Ecto neural progenitor cell (in vitro differentiated cells): ENCODE measurements at regions not wholly inside any gene's neighbourhood (a gene's known extent, or its start where the extent isn't known, plus 50 kb on each side); places are given as distances from the start of the nearest gene placed in this dataset.

ENCODE experiments used
- DNase-seq: peaks from one replicate; pipeline ENCODE4 v3.0.0-alpha.2; 2018; ENCODE audit warnings: low spot score

DNA sequence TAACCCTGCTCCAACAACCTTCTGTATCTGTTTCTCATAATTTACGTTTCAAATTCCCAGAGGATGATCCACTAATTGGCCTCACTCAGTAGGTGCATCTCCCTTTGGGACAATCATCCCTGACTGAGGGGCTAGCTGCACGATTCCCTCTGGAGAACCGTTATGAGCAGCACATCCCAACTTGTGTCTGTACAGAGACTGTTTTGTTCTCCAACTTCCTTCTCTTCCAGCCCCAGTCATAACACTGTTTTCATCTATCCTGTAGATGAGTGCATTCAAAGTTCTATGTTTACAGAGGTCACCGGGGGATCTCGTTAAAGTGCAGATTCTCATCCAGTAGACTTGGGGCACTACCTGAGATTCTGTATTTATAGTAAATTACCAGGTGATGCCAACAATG, 187.2 kb downstream of the REEP3 start:
- DNase-seq: no peak

DNA sequence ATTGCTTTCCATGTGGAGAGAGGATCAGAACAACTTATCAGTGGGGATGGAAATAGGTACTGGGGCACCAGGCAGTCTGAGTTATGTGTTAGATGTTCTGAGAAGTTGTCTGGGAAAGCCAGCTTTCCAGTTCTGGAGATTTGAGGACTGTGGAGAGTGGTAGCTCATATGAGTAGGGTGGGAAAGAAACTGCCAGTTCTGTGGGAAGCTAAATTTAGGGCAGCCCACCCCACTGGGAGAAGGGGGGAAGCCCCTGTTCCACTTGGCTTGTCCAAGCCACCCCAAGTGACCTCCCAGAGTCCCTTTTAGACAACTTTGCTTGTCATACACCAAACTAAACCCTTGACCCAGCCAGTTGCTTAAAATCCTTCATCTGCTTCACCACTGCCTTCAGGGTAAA, 189.5 kb downstream of the REEP3 start:
- DNase-seq: no peak

DNA sequence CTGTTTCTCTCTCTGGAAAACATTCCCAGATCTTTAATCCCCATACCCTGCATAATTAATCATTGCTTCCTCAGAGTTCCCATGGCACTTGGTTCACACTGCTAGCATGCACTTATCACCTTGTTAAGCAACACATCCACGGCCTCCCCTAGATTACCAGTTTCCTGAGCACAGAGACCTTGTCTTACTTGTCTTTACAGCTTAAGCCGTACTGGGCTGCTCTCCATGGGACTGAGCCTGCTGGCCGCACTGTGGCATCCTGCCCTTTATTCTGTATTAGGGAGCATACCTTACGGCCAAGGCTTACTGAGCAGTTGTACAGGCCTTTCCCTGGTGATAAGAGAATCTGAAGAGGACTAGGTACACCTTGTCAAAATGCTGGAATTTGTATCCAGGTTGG, 190.2 kb downstream of the REEP3 start:
- no peak for DNase-seq

DNA sequence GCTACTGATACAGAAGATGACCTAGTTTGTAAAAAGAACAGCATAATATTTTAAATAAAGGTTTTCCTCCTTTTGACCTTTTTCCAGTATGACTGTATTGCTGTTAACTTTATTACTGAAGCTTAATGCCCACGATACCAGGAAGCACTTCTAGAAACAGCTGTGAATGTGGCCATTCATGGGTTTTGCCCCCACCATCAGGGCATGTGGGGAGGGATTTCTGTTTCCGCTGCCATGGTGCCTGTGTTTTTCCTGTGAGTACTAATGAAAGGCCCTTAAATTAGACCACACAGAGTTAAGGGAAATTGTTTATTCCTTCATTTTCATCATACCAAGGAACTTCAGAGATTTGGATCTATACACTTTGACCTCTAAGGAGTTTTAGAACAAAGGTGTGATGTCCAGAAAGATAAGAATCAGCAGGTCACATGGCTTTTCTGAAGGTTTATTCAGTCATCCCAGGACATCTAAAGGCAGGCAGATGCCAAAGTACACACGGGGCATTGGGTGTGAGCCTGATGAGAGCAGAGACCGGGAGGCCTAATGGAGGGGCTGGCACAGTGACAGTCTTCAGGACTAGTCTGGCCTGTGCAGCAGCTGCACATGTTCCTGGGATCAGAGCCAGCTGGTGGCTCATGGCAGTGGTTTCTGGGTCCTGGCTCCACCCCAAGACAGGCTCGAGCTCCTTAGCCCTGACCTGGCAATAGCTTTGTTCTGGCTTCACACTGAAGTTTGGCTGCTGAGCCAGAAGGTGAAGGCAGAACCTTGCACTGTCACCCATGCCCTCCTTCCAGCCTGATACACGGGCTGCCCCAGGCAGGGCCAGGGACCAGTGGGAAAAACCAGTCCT, 190.9 kb downstream of the REEP3 start:
- no peak for DNase-seq

- DNase-seq: no peak
These were observed 191.5 kb downstream of the REEP3 start for GRCh38 chr10:63712717-63713115.

- DNase-seq: peak; percentile 80
These were observed 192.3 kb downstream of the REEP3 start for GRCh38 chr10:63713191-63714144.

DNA sequence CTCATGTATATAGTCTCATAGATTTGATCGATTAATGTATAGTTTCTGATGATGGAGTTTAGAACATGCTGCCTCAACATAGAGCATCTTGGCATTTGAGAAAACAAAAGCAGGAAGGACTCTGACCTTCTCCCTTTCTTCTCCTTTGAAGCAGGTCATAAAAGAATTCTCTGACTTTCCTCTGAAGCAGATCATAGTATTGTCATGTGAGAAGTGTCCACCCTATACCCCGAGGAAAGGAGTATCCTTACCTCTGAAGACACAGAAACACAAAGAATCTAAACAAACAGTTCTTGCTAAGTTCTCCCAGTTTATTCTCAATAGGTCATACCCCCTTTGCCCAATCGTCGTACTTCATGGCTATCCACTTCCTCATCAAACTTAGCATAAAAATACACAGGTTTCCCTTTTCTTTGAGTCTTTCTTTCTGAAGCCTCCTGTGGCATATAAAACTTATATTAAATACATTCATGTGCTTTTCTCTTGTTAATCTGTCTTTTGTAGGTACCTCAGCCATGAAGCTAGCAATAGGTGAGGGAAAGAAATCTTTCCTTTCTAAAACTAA, 194.9 kb downstream of the REEP3 start:
- no peak for DNase-seq

DNA sequence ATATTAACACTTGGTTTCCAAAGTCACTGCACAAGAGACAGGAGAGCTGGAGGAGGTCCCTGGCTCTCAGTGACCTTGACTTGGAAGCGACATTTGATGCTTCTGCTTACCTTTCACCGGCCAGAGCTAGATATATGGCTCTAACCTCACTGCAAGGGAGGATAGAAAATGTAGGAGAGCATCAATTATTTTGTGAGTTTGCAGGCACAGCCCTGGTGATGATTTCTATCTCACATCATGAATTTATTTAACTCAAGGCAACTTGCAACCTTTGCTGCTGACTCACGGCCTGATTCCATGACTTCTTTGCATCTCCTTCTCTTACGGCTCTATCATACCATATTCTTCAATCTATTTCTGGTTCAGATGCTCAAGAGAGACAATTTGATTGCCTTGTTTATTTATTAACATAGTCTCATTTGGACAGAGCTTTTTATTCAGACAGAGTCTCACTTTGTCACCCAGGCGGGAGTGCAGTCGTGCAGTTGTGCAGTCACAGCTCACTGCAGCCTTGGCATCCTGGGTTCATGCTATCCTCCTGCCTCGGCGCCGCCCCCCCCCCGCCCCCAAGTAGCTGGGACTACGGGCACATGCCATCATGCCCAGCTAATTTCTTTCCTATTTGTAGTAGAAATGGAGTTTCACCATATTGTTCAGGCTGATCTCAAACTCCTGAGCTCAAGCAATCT, 196.0 kb downstream of the REEP3 start:
- DNase-seq: no peak

DNA sequence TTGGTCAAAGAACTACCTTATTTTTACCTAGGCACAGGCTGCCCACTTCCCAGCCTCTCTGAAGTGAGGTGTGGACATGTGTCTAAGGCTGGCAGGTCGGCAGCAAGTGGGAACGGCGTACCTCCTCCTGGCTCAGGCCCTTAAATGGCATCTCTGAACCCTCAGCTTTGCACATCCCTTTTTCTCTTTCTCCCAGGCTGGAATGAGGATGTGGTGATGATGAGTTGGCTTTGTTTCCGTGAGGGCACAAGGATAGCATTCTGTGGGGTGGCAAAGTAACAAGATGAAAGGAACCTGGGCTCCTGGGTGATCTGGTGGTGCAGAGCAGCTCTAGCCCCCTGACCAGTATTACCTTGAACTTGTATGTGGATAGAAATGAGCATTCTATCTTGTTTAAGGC, 196.8 kb downstream of the REEP3 start:
- DNase-seq: no peak

GRCh38 chr10:63718421-63718820, 197.2 kb downstream of the REEP3 start:
- DNase-seq: no peak

DNA sequence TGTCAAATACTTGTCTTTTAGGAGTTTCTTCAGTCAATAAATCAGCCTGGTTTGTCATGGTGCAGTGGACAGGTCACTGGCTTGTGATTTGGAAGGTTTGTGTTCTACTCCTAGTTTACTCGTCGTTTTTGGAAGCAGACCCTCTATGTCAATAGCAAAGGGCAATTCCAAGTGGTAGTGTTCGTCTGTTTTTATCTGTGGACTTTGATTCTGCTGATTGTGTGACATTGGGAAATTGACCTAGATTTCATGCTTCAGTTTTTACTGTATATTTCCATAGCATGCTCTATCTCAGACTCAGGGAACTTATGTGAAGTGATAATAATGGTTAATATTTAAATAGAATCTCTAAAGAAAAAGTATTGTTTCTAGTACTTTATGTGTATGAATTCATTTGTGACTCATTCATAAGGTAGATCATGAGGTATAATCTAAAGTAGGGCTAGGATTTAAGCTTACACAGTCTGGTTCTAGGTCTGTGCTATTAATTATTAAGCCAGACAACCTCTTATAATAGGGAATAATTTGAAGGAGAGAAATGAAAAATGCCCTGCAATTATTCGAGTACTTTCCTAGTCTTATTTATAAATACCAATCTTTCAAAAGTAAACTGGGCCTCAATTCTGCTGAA, 198.1 kb downstream of the REEP3 start:
- DNase-seq: no peak

GRCh38 chr10:63720072-63720537, 198.9 kb downstream of the REEP3 start:
- no peak for DNase-seq

GRCh38 chr10:63720676-63721075, 199.5 kb downstream of the REEP3 start:
- no peak for DNase-seq

GRCh38 chr10:63722537-63722936, 201.3 kb downstream of the REEP3 start:
- DNase-seq: no peak

- DNase-seq: no peak
These were observed 202.1 kb downstream of the REEP3 start for GRCh38 chr10:63723320-63723719.

DNA sequence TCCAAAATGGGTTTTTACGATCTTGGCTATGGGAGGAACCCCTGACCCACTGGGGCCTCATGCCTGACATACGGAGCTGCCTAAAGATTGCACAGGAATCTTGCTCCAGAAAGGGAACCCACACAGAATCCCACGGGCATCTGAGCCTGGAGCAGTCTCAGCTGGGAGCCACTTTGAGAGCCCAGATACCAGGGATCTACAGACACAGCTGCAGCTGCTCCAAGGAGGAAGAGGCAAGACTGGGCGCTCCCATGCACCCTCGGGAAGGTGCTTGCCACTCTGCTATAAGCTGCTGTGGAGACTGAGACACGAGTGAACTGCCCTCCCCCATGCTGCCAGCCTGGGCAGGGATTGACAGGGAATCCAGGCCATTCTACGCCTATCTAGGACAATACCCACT, 202.5 kb downstream of the REEP3 start:
- DNase-seq: no peak

- no peak for DNase-seq
These were observed 203.7 kb downstream of the REEP3 start for GRCh38 chr10:63724922-63725321.

GRCh38 chr10:63726867-63727266, 205.7 kb downstream of the REEP3 start:
- no peak for DNase-seq

GRCh38 chr10:63727636-63728035, 206.4 kb downstream of the REEP3 start:
- DNase-seq: no peak

DNA sequence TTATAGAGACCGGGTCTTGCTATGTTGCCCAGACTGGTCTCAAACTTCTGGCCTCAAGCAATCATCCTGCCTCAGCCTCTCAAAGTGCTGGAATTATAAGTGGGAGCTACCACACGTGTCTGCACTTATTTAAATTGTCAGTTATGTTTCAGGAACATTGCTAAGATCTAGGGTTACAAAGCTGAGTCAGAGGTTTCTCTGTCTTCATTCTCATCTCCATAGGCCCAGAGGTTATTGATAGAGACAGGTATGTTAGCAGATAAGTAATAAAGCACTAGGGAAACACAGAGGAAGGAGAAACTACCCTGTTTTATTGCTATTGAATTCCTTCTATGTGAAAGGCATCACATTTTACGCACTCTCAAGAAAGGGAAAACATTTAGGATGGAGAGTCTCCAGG, 214.1 kb downstream of the REEP3 start:
- DNase-seq: no peak

- no peak for DNase-seq
These were observed 217.2 kb downstream of the REEP3 start for GRCh38 chr10:63738410-63738809.
